HCT116 (cell line): ENCODE measurements at regions not wholly inside any gene's neighbourhood (a gene's known extent, or its start where the extent isn't known, plus 50 kb on each side); places are given as distances from the start of the nearest gene placed in this dataset.
A peak's percentile ranks its signal among the peaks of the same experiment; 100 is the strongest.

ENCODE experiments used
- CTCF ChIP-seq, 3 experiments: fragments of 200-600 bp in 1 of 3; sonication (generic) in 1 of 3; IDR thresholded peaks in 2 of 3; conservative IDR thresholded peaks in 1 of 3; 2 replicates each; pipeline ENCODE4 v1.5.1; 2012 to 2017; ENCODE audit warnings: low read depth in 2 of 3, low read length in 2 of 3, antibody characterized with exemption in 1 of 3, borderline replicate concordance in 1 of 3, control low read depth in 1 of 3, mild to moderate bottlenecking in 1 of 3, mixed read lengths in 1 of 3, mixed run types in 1 of 3, moderate library complexity in 1 of 3; ENCODE audit not compliant: insufficient read depth in 1 of 3
- EZH2phosphoT487 ChIP-seq: fragments of 200-600 bp; IDR thresholded peaks from 2 replicates; pipeline ENCODE4 v1.6.1; 2018; ENCODE audit warnings: antibody characterized with exemption, borderline replicate concordance
- POLR2A ChIP-seq: IDR thresholded peaks from 2 replicates; pipeline ENCODE4 v1.7.0; 2011; ENCODE audit warnings: borderline replicate concordance; ENCODE audit not compliant: insufficient read depth, insufficient read length; ENCODE audit errors: extremely low read depth
- REST ChIP-seq: IDR thresholded peaks from 2 replicates; pipeline ENCODE4 v1.6.1; 2012; ENCODE audit warnings: low read depth
- SIN3A ChIP-seq: IDR thresholded peaks from 2 replicates; pipeline ENCODE4 v1.6.1; 2012; ENCODE audit warnings: low read depth

GRCh38 chr10:28179006-28179742, 123.7 kb downstream of the MPP7 start:
- TF ChIP-seq EZH2phosphoT487 (no peak), REST (no peak), CTCF (IDR thresholded peaks at IDR 0.05 in 2 of 3, conservative IDR thresholded peaks at IDR 0.05 in 1 of 3; ENCODE audit: borderline replicate concordance in 1 of 3, insufficient read depth in 1 of 3, low read depth in 2 of 3, low read length in 2 of 3) (peak; percentile 45 to 77 (median 75)), SIN3A (no peak), POLR2A (no peak)
